IPS-15b (cell line): ENCODE measurements at regions not wholly inside any gene's neighbourhood (a gene's known extent, or its start where the extent isn't known, plus 50 kb on each side); places are given as distances from the start of the nearest gene placed in this dataset.

ENCODE experiments used
- H3K27me3 ChIP-seq: one replicate; pipeline ENCODE4 v1.6.1; 2013; ENCODE audit warnings: low read length; ENCODE audit not compliant: control insufficient read depth, insufficient read depth
- H3K36me3 ChIP-seq: one replicate; pipeline ENCODE4 v1.6.1; 2013; ENCODE audit warnings: low read length; ENCODE audit not compliant: control insufficient read depth, insufficient read depth
- H3K4me1 ChIP-seq: one replicate; pipeline ENCODE4 v1.6.1; 2013; ENCODE audit warnings: mild to moderate bottlenecking, low read length; ENCODE audit not compliant: control insufficient read depth, insufficient read depth
- H3K4me3 ChIP-seq: one replicate; pipeline ENCODE4 v1.5.1; 2013; ENCODE audit warnings: low read depth, low read length
- H3K9ac ChIP-seq: one replicate; pipeline ENCODE4 v1.6.1; 2013; ENCODE audit warnings: low read depth, mild to moderate bottlenecking, low read length
- H3K9me3 ChIP-seq: one replicate; pipeline ENCODE4 v1.6.1; 2013; ENCODE audit warnings: mild to moderate bottlenecking, low read length; ENCODE audit not compliant: control insufficient read depth, insufficient read depth

DNA sequence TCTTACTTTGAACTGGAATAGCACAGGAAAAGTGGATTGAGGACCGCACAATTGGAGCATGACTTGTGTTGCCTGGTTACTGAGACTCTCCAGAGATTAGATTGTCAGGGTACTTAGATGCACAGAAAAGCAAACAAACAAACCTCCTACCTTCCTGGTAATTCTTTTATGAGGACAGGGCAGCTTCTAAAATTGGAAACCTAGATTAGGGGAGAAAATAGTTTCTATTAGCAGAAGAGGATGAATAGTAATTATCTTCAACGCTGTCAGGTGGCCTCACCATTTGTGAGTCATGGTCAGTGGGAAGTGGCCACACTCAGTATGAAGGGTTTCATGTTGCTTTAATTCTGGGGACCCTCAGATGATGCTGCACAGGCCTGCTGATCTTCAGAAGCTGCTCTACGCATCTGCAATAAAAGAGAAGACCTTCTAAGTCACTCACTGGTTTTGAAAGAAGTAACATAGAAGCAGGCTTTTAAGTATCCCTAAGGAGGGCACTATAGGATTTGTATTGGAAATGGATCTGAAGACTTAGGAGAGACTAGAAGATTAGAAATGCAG, 106.8 kb downstream of the LACC1 start:
- Histone ChIP-seq H3K36me3 (no peaks in the 10 kb centered on the region), H3K4me1 (no peaks in the 10 kb centered on the region), H3K4me3 (no peak overlapping the region), H3K9ac (no peak overlapping the region), H3K27me3 (no peaks in the 10 kb centered on the region), H3K9me3 (no peaks in the 10 kb centered on the region)

GRCh38 chr13:43988302-43988701, 108.6 kb downstream of the LACC1 start:
- Histone ChIP-seq H3K9me3 (no peaks in the 10 kb centered on the region), H3K9ac (no peak overlapping the region), H3K27me3 (no peaks in the 10 kb centered on the region), H3K4me3 (no peak overlapping the region), H3K36me3 (no peaks in the 10 kb centered on the region), H3K4me1 (peaks cover 5% of the 10 kb centered on the region)

- Histone ChIP-seq H3K9ac (no peak overlapping the region), H3K27me3 (no peaks in the 10 kb centered on the region), H3K36me3 (no peaks in the 10 kb centered on the region), H3K4me1 (peaks cover 5% of the 10 kb centered on the region), H3K9me3 (no peaks in the 10 kb centered on the region), H3K4me3 (no peak overlapping the region)
Observed at GRCh38 chr13:43990021-43990420, 110.3 kb downstream of the LACC1 start.

DNA sequence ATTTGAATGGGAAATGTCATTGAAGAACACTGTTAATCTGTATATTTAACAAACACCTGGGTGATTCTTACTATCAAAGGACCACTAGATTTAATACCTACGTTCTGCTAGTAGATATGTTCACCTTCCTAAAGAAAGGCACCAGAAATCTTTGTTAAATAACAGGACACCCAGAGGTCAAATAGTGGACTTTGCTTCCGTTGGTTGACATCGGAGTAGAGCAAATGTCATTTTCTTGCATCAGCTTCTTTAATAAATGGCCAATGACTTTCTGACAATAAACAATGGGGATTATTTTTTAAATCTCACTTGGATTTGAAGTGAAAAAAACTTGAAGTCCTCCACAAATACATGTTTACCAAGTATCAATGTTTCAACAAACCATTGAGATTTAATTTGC, 111.1 kb downstream of the LACC1 start:
- H3K36me3 ChIP-seq, result no peaks in the 10 kb centered on the region
- H3K4me3 ChIP-seq, result no peak overlapping the region
- H3K27me3 ChIP-seq, result no peaks in the 10 kb centered on the region
- no peaks in the 10 kb centered on the region for H3K9me3 ChIP-seq
- no peak overlapping the region for H3K9ac ChIP-seq
- peaks cover 5% of the 10 kb centered on the region for H3K4me1 ChIP-seq

- Histone ChIP-seq H3K4me3 (no peak overlapping the region), H3K27me3 (no peaks in the 10 kb centered on the region), H3K36me3 (no peaks in the 10 kb centered on the region), H3K4me1 (peaks cover 5% of the 10 kb centered on the region), H3K9me3 (no peaks in the 10 kb centered on the region), H3K9ac (no peak overlapping the region)
Observed at GRCh38 chr13:43991773-43992201, 112.1 kb downstream of the LACC1 start.

DNA sequence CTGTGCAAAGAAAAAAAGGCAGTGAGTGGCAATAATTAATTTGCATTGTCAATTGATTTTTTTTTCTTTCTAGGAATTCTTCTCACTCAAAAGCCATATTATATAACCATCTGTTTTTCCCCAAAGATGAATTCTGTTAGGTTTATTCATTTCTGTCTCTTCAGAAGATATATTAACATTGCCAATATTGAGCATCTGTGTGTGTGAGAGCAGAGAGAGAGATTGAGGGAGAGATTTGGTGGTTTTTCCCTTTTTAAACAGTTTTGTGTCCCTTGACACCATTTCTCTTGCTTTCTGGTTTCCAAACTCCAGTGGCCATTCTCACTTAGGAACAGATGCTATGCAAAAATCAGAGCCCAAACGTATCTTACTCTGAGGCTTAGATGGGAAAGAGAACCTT, 112.5 kb downstream of the LACC1 start:
- no peak overlapping the region for H3K9ac ChIP-seq
- H3K36me3 ChIP-seq, result no peaks in the 10 kb centered on the region
- H3K4me1 ChIP-seq, result peaks cover 5% of the 10 kb centered on the region
- H3K9me3 ChIP-seq, result no peaks in the 10 kb centered on the region
- no peak overlapping the region for H3K4me3 ChIP-seq
- no peaks in the 10 kb centered on the region for H3K27me3 ChIP-seq

GRCh38 chr13:43994999-43995859, 115.5 kb downstream of the LACC1 start:
- Histone ChIP-seq H3K9ac (no peak overlapping the region), H3K27me3 (no peaks in the 10 kb centered on the region), H3K9me3 (no peaks in the 10 kb centered on the region), H3K36me3 (no peaks in the 10 kb centered on the region), H3K4me1 (peaks cover 5% of the 10 kb centered on the region), H3K4me3 (no peak overlapping the region)

GRCh38 chr13:43996221-43996620, 116.5 kb downstream of the LACC1 start:
- no peak overlapping the region for H3K9ac ChIP-seq
- H3K27me3 ChIP-seq, result no peaks in the 10 kb centered on the region
- no peaks in the 10 kb centered on the region for H3K36me3 ChIP-seq
- no peaks in the 10 kb centered on the region for H3K9me3 ChIP-seq
- peaks cover 5% of the 10 kb centered on the region for H3K4me1 ChIP-seq
- no peak overlapping the region for H3K4me3 ChIP-seq

GRCh38 chr13:44003481-44003880, 123.8 kb downstream of the LACC1 start:
- Histone ChIP-seq H3K27me3 (no peaks in the 10 kb centered on the region), H3K9ac (no peak overlapping the region), H3K4me3 (no peak overlapping the region), H3K4me1 (no peaks in the 10 kb centered on the region), H3K9me3 (no peaks in the 10 kb centered on the region), H3K36me3 (no peaks in the 10 kb centered on the region)

- H3K9ac ChIP-seq, result no peak overlapping the region
- no peaks in the 10 kb centered on the region for H3K9me3 ChIP-seq
- H3K36me3 ChIP-seq, result no peaks in the 10 kb centered on the region
- H3K4me3 ChIP-seq, result no peak overlapping the region
- no peaks in the 10 kb centered on the region for H3K4me1 ChIP-seq
- no peaks in the 10 kb centered on the region for H3K27me3 ChIP-seq
Observed at GRCh38 chr13:44004878-44005277, 125.2 kb downstream of the LACC1 start.

GRCh38 chr13:44007451-44007850, 127.7 kb downstream of the LACC1 start:
- Histone ChIP-seq H3K4me3 (no peak overlapping the region), H3K36me3 (no peaks in the 10 kb centered on the region), H3K27me3 (no peaks in the 10 kb centered on the region), H3K9me3 (no peaks in the 10 kb centered on the region), H3K9ac (no peak overlapping the region), H3K4me1 (no peaks in the 10 kb centered on the region)

GRCh38 chr13:44011036-44011435, 131.3 kb downstream of the LACC1 start:
- H3K36me3 ChIP-seq, result no peaks in the 10 kb centered on the region
- no peaks in the 10 kb centered on the region for H3K9me3 ChIP-seq
- H3K27me3 ChIP-seq, result no peaks in the 10 kb centered on the region
- no peak overlapping the region for H3K4me3 ChIP-seq
- no peak overlapping the region for H3K9ac ChIP-seq
- no peaks in the 10 kb centered on the region for H3K4me1 ChIP-seq
